ENCODE measurements at regions not wholly inside any gene's neighbourhood (a gene's known extent, or its start where the extent isn't known, plus 50 kb on each side); places are given as distances from the start of the nearest gene placed in this dataset.

- no peaks in the 10 kb centered on the region for H3K27me3 ChIP-seq
- intact Hi-C loops (cut with DNase I): no loop called here
- no peak for TF ChIP-seq CTCF (IDR thresholded peaks at IDR 0.05)
- TF ChIP-seq POLR2A (IDR thresholded peaks at IDR 0.05): no peak
- TF ChIP-seq POLR2AphosphoS5 (IDR thresholded peaks at IDR 0.05; ENCODE audit: insufficient read depth in 1 of 2, low read depth in 1 of 2): no peak
- H3K36me3 ChIP-seq: no peaks in the 10 kb centered on the region
- H3K27ac ChIP-seq: no peak overlapping the region
- no peak overlapping the region for H3K4me3 ChIP-seq
- no peaks in the 10 kb centered on the region for H3K9me3 ChIP-seq
- no peaks in the 10 kb centered on the region for H3K4me1 ChIP-seq
- DNase-seq (ENCODE audit: extremely low spot score in 2 of 2): no peak
These were observed 73.1 kb upstream of the KCNK1 start for GRCh38 chr1:233540816-233541215.

GRCh38 chr1:233543338-233544255 lies 70.3 kb upstream of the KCNK1 start:
- peak overlapping the region; percentile 53 for H3K27ac ChIP-seq
- intact Hi-C loops (cut with DNase I): no loop called here
- no peaks in the 10 kb centered on the region for H3K27me3 ChIP-seq
- no peaks in the 10 kb centered on the region for H3K4me1 ChIP-seq
- no peaks in the 10 kb centered on the region for H3K36me3 ChIP-seq
- H3K4me3 ChIP-seq: no peak overlapping the region
- DNase-seq (ENCODE audit: extremely low spot score in 2 of 2): peak in 1 of 2 donors; percentile 90
- H3K9me3 ChIP-seq: no peaks in the 10 kb centered on the region
- TF ChIP-seq CTCF (IDR thresholded peaks at IDR 0.05) (no peak), POLR2A (IDR thresholded peaks at IDR 0.05) (no peak), POLR2AphosphoS5 (IDR thresholded peaks at IDR 0.05; ENCODE audit: insufficient read depth in 1 of 2, low read depth in 1 of 2) (peak in 1 of 2 donors; percentile 85)

GRCh38 chr1:233544304-233544703 lies 69.6 kb upstream of the KCNK1 start:
- Histone ChIP-seq H3K4me3 (no peak overlapping the region), H3K27ac (peak overlapping the region; percentile 53), H3K4me1 (no peaks in the 10 kb centered on the region), H3K9me3 (no peaks in the 10 kb centered on the region), H3K27me3 (no peaks in the 10 kb centered on the region), H3K36me3 (no peaks in the 10 kb centered on the region)
- TF ChIP-seq POLR2AphosphoS5 (IDR thresholded peaks at IDR 0.05; ENCODE audit: insufficient read depth in 1 of 2, low read depth in 1 of 2) (no peak), CTCF (IDR thresholded peaks at IDR 0.05) (no peak), POLR2A (IDR thresholded peaks at IDR 0.05) (no peak)
- intact Hi-C loops (cut with DNase I): no loop called here
- no peak for DNase-seq (ENCODE audit: extremely low spot score in 2 of 2)

GRCh38 chr1:233547726-233548125 lies 66.2 kb upstream of the KCNK1 start:
- DNase-seq (ENCODE audit: extremely low spot score in 2 of 2): no peak
- Histone ChIP-seq H3K27ac (no peak overlapping the region), H3K4me3 (no peak overlapping the region), H3K36me3 (no peaks in the 10 kb centered on the region), H3K27me3 (no peaks in the 10 kb centered on the region), H3K4me1 (no peaks in the 10 kb centered on the region), H3K9me3 (no peaks in the 10 kb centered on the region)
- TF ChIP-seq CTCF (IDR thresholded peaks at IDR 0.05) (no peak), POLR2A (IDR thresholded peaks at IDR 0.05) (no peak), POLR2AphosphoS5 (IDR thresholded peaks at IDR 0.05; ENCODE audit: insufficient read depth in 1 of 2, low read depth in 1 of 2) (no peak)
- intact Hi-C loops (cut with DNase I): no loop called here

- intact Hi-C loops (cut with DNase I): no loop called here
- H3K36me3 ChIP-seq: no peaks in the 10 kb centered on the region
- no peak for DNase-seq (ENCODE audit: extremely low spot score in 2 of 2)
- H3K4me1 ChIP-seq: no peaks in the 10 kb centered on the region
- H3K27ac ChIP-seq: no peak overlapping the region
- H3K27me3 ChIP-seq: no peaks in the 10 kb centered on the region
- no peak overlapping the region for H3K4me3 ChIP-seq
- no peaks in the 10 kb centered on the region for H3K9me3 ChIP-seq
- TF ChIP-seq POLR2A (IDR thresholded peaks at IDR 0.05) (no peak), CTCF (IDR thresholded peaks at IDR 0.05) (no peak), POLR2AphosphoS5 (IDR thresholded peaks at IDR 0.05; ENCODE audit: insufficient read depth in 1 of 2, low read depth in 1 of 2) (no peak)
These were observed 64.5 kb upstream of the KCNK1 start for GRCh38 chr1:233549404-233549803.

Measured in vagina (tissue), 2 donors.